H1 (cell line): ENCODE measurements at regions not wholly inside any gene's neighbourhood (a gene's known extent, or its start where the extent isn't known, plus 50 kb on each side); places are given as distances from the start of the nearest gene placed in this dataset.

ENCODE experiments used
- CTCF ChIA-PET: fragments of 300-600 bp; sonication (Branson Sonifier 250); formaldehyde crosslinking; loops from one replicate; lab custom pipeline; 2021; ENCODE audit not compliant: partially characterized antibody; lab: Charles Lee
- POLR2A ChIA-PET: fragments of 300-600 bp; sonication (Branson Sonifier 250); formaldehyde crosslinking; loops from one replicate; lab custom pipeline; 2021; ENCODE audit warnings: inconsistent platforms; ENCODE audit not compliant: partially characterized antibody; lab: Charles Lee
- DNase-seq, 2 experiments: peaks; one replicate each; pipeline versions ENCODE4 v3.0.0 to v3.0.0-alpha.2; 2010 to 2022; ENCODE audit warnings: low spot score in 2 of 2, low read depth in 1 of 2, mixed read lengths in 1 of 2
- FAIRE-seq: peaks from 2 replicates; lab custom pipeline; 2011; peaks lifted over from hg19 to GRCh38; lab: Jason Lieb, UNC
- H2AFZ ChIP-seq: 2 replicates; pipeline ENCODE4 v1.8.1; 2012; ENCODE audit warnings: low read length, inconsistent platforms
- H2AK5ac ChIP-seq: 2 replicates; pipeline ENCODE4 v1.6.1; 2013; ENCODE audit warnings: low read depth, low read length
- H2BK120ac ChIP-seq: replicated peaks from 2 replicates; pipeline ENCODE3; 2013; ENCODE audit warnings: low read depth, low read length, inconsistent platforms
- H2BK12ac ChIP-seq: 2 replicates; pipeline ENCODE4 v1.6.1; 2013; ENCODE audit warnings: low read depth, low read length
- H2BK15ac ChIP-seq: 2 replicates; pipeline ENCODE4 v1.6.1; 2013; ENCODE audit warnings: low read length
- H2BK20ac ChIP-seq: 2 replicates; pipeline ENCODE4 v1.6.1; 2013; ENCODE audit warnings: low read length
- H2BK5ac ChIP-seq: 2 replicates; pipeline ENCODE4 v1.6.1; 2013; ENCODE audit warnings: low read depth, low read length
- H3K14ac ChIP-seq: 2 replicates; pipeline ENCODE4 v1.6.1; 2013; ENCODE audit warnings: inconsistent platforms; ENCODE audit not compliant: insufficient read length
- H3K18ac ChIP-seq: 2 replicates; pipeline ENCODE4 v1.6.1; 2013; ENCODE audit warnings: low read length; ENCODE audit errors: extremely low read depth
- H3K23ac ChIP-seq: 2 replicates; pipeline ENCODE4 v1.6.1; 2013; ENCODE audit warnings: inconsistent platforms; ENCODE audit not compliant: insufficient read length
- H3K23me2 ChIP-seq: 2 replicates; pipeline ENCODE4 v1.6.1; 2013; ENCODE audit warnings: low read depth, low read length
- H3K27ac ChIP-seq: 2 replicates; pipeline ENCODE4 v1.6.1; 2011; ENCODE audit warnings: low read depth, low read length, inconsistent platforms
- H3K27me3 ChIP-seq, 4 experiments: replicated peaks in 1 of 4; 1 replicate in 1 of 4; 2 replicates in 3 of 4; pipeline versions ENCODE4 v1.6.1 to v1.8.1; 2011 to 2013; ENCODE audit warnings: low read length in 3 of 4, mild to moderate bottlenecking in 3 of 4, inconsistent platforms in 2 of 4, mixed read lengths in 2 of 4, moderate library complexity in 1 of 4; ENCODE audit not compliant: control insufficient read depth in 3 of 4, insufficient read depth in 3 of 4; ENCODE audit errors: extremely low read depth in 1 of 4
- H3K36me3 ChIP-seq, 4 experiments: 2 replicates each; pipeline versions ENCODE4 v1.6.1 to v1.8.1; 2011 to 2013; ENCODE audit warnings: mild to moderate bottlenecking in 4 of 4, low read length in 3 of 4, moderate library complexity in 2 of 4, control low read depth in 1 of 4, inconsistent platforms in 1 of 4; ENCODE audit not compliant: insufficient read depth in 4 of 4, control insufficient read depth in 2 of 4
- H3K4ac ChIP-seq: replicated peaks from 2 replicates; pipeline ENCODE3; 2013; ENCODE audit warnings: low read length, low read depth, mixed read lengths, inconsistent platforms; ENCODE audit not compliant: insufficient read length
- H3K4me1 ChIP-seq, 4 experiments: replicated peaks in 1 of 4; 1 replicate in 1 of 4; 2 replicates in 3 of 4; pipeline versions ENCODE4 v1.6.1 to v1.8.1; 2011 to 2013; ENCODE audit warnings: low read length in 3 of 4, inconsistent platforms in 2 of 4, mixed read lengths in 1 of 4; ENCODE audit not compliant: insufficient read depth in 4 of 4, control insufficient read depth in 3 of 4
- H3K4me2 ChIP-seq, 2 experiments: 2 replicates each; pipeline versions ENCODE4 v1.6.1 to v1.8.1; 2011 to 2013; ENCODE audit warnings: low read depth in 2 of 2, low read length in 2 of 2, control low read depth in 1 of 2, inconsistent platforms in 1 of 2, mild to moderate bottlenecking in 1 of 2; ENCODE audit not compliant: insufficient read depth in 1 of 2
- H3K4me3 ChIP-seq, 4 experiments: fragments of 200-600, 300-600 bp in 1 of 4; sonication (generic), shearing (Covaris generic), sonication (Bioruptor Twin) in 1 of 4; 2 replicates each; pipeline versions ENCODE4 v1.5.1 to v1.8.1; 2011 to 2016; ENCODE audit warnings: low read length in 4 of 4, low read depth in 3 of 4, control low read depth in 2 of 4, inconsistent platforms in 2 of 4, mild to moderate bottlenecking in 2 of 4, mixed read lengths in 1 of 4, moderate library complexity in 1 of 4; ENCODE audit not compliant: insufficient read depth in 2 of 4; ENCODE audit errors: extremely low read depth in 1 of 4
- H3K56ac ChIP-seq: replicated peaks from 2 replicates; pipeline ENCODE3; 2013; ENCODE audit warnings: low read depth, mild to moderate bottlenecking, mixed read lengths, low read length, inconsistent platforms; ENCODE audit not compliant: insufficient read length
- H3K79me1 ChIP-seq: 2 replicates; pipeline ENCODE4 v1.6.1; 2013; ENCODE audit warnings: low read depth, low read length, control low read depth
- H3K79me2 ChIP-seq, 2 experiments: 2 replicates each; pipeline versions ENCODE4 v1.6.1 to v1.8.1; 2012 to 2013; ENCODE audit warnings: low read length in 2 of 2, mild to moderate bottlenecking in 2 of 2, inconsistent platforms in 1 of 2; ENCODE audit not compliant: insufficient read depth in 2 of 2, control insufficient read depth in 1 of 2
- H3K9ac ChIP-seq, 4 experiments: replicated peaks in 1 of 4; 1 replicate in 1 of 4; 2 replicates in 3 of 4; pipeline versions ENCODE4 v1.6.1 to v1.8.1; 2011 to 2013; ENCODE audit warnings: low read depth in 3 of 4, low read length in 3 of 4, control low read depth in 2 of 4, mild to moderate bottlenecking in 2 of 4, moderate library complexity in 2 of 4, inconsistent platforms in 1 of 4; ENCODE audit errors: extremely low read depth in 1 of 4
- H3K9me3 ChIP-seq, 2 experiments: 2 replicates each; pipeline versions ENCODE4 v1.6.1 to v1.8.1; 2012 to 2013; ENCODE audit warnings: mild to moderate bottlenecking in 2 of 2, moderate library complexity in 2 of 2, control low read depth in 1 of 2, inconsistent platforms in 1 of 2, low read depth in 1 of 2, low read length in 1 of 2, mixed read lengths in 1 of 2; ENCODE audit not compliant: insufficient read depth in 2 of 2
- H4K20me1 ChIP-seq, 2 experiments: replicated peaks in 1 of 2; 2 replicates each; pipeline versions ENCODE3 to v1.8.1; 2011 to 2013; ENCODE audit warnings: inconsistent platforms in 2 of 2, low read length in 2 of 2, mild to moderate bottlenecking in 1 of 2; ENCODE audit not compliant: insufficient read depth in 2 of 2, control insufficient read depth in 1 of 2
- H4K5ac ChIP-seq: 2 replicates; pipeline ENCODE4 v1.6.1; 2013; ENCODE audit warnings: low read length, low read depth, mixed read lengths, inconsistent platforms; ENCODE audit not compliant: insufficient read length
- H4K8ac ChIP-seq: 2 replicates; pipeline ENCODE4 v1.8.0; 2013; ENCODE audit warnings: mild to moderate bottlenecking, moderate library complexity, low read length, inconsistent platforms; ENCODE audit not compliant: insufficient read depth; ENCODE audit errors: extremely low read depth
- H4K91ac ChIP-seq: replicated peaks from 2 replicates; pipeline ENCODE3; 2013; ENCODE audit warnings: low read length, mixed read lengths, inconsistent platforms; ENCODE audit not compliant: insufficient read length
- BACH1 ChIP-seq: IDR thresholded peaks from 2 replicates; pipeline ENCODE4 v1.6.1; 2012; ENCODE audit warnings: low read length, improper control_type of control experiment
- BCL11A ChIP-seq, 2 experiments: IDR thresholded peaks; one replicate each; pipeline ENCODE4 v1.6.1; 2011; ENCODE audit warnings: low read depth in 2 of 2, low read length in 2 of 2, mild to moderate bottlenecking in 2 of 2
- BRCA1 ChIP-seq: IDR thresholded peaks from 2 replicates; pipeline ENCODE4 v1.6.1; 2012; ENCODE audit warnings: low read depth, low read length, improper control_type of control experiment
- CBX5 ChIP-seq: fragments of 300-800, 300-1000 bp; sonication (generic); IDR thresholded peaks from 2 replicates; pipeline ENCODE4 v1.7.1; 2016; ENCODE audit warnings: antibody characterized with exemption, low read length, low read depth
- CREB1 ChIP-seq: IDR thresholded peaks from 2 replicates; pipeline ENCODE4 v1.6.1; 2012; ENCODE audit warnings: inconsistent platforms
- NANOG ChIP-seq: IDR thresholded peaks from 2 replicates; pipeline ENCODE4 v1.6.1; 2011; ENCODE audit warnings: low read length, low read depth, mild to moderate bottlenecking, inconsistent platforms; ENCODE audit not compliant: insufficient read depth, poor library complexity, severe bottlenecking
- RBBP5 ChIP-seq: IDR thresholded peaks from 2 replicates; pipeline ENCODE4 v1.7.1; 2012; ENCODE audit warnings: low read depth, mild to moderate bottlenecking, inconsistent platforms, low read length, moderate library complexity, borderline replicate concordance
- RXRA ChIP-seq: IDR thresholded peaks from 2 replicates; pipeline ENCODE4 v1.6.1; 2011; ENCODE audit warnings: low read depth, mild to moderate bottlenecking, low read length, moderate library complexity; ENCODE audit not compliant: insufficient read depth
- SAP30 ChIP-seq: fragments of 300-600 bp; sonication (generic); IDR thresholded peaks from 2 replicates; pipeline ENCODE4 v1.7.1; 2012; ENCODE audit warnings: low read length, moderate library complexity, mild to moderate bottlenecking, inconsistent platforms; ENCODE audit not compliant: insufficient read depth, insufficient replicate concordance
- WGBS, 2 experiments: shearing (Covaris generic) in 1 of 2; methylation state at CpG; one replicate each; pipeline versions ENCODE4 v1.1.6 to v1.1.7; 2013 to 2015; ENCODE audit warnings: low lambda C conversion rate in 2 of 2, mixed read lengths in 2 of 2, inconsistent platforms in 1 of 2, low coverage in 1 of 2, missing lambda C conversion rate in 1 of 2; ENCODE audit not compliant: insufficient replicate concordance in 2 of 2, insufficient coverage in 1 of 2, insufficient read length in 1 of 2; ENCODE audit errors: extremely low coverage in 1 of 2, missing lambda C conversion rate in 1 of 2; 5-methylcytosine and 5-hydroxymethylcytosine counted together

DNA sequence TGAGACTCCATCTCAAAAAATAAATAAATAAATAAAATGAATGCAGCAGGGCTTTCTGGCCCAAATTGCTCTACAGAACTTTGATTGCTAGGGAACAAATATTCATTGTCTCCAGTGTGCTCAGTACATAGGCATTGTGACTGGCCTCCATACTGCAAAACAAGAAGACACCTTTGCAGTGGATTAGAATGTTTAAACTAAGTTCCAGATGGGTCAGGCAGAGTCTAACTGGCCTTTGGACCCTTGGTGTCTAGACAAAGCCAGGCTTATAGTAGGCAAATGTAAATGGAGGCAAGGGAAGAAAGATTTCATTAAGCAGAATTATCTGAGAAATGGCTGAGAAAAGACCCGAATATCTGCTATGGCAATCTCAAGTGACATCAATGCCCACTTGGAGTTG is 335.2 kb upstream of the C2CD4B start:
- H3K4me1 ChIP-seq: no peaks in the 10 kb centered on the region; a peak in 1 of 7 replicates
- H3K23me2 ChIP-seq: no peaks in the 10 kb centered on the region
- no peak overlapping the region for H2AK5ac ChIP-seq
- no peaks in the 10 kb centered on the region for H3K27me3 ChIP-seq
- DNase-seq (no peak), FAIRE-seq (no peak)
- H2BK12ac ChIP-seq: no peak overlapping the region
- H3K23ac ChIP-seq: no peak overlapping the region
- H3K4me2 ChIP-seq: no peak overlapping the region
- H4K5ac ChIP-seq: no peak overlapping the region
- H3K14ac ChIP-seq: no peak overlapping the region
- H4K8ac ChIP-seq: no peak overlapping the region
- no peak overlapping the region for H2BK120ac ChIP-seq
- H3K18ac ChIP-seq: no peak overlapping the region
- H2AFZ ChIP-seq: no peak overlapping the region
- no peak overlapping the region for H3K4me3 ChIP-seq
- H2BK20ac ChIP-seq: no peak overlapping the region
- no peak overlapping the region for H4K91ac ChIP-seq
- H3K79me1 ChIP-seq: no peaks in the 10 kb centered on the region; the same call in 1 of the 2 replicates
- H4K20me1 ChIP-seq: peaks cover 0 to 1% of the 10 kb centered on the region in 2 experiments
- WGBS, 2 experiments: 85% methylated on average over 1 of the region's 1 CpG; no CpG with 5 or more reads in 1 of the 2 experiments
- no peak overlapping the region for H3K56ac ChIP-seq
- no peak overlapping the region for H2BK15ac ChIP-seq
- ChIA-PET POLR2A (no interaction called here), CTCF (interaction anchor here (1.7 kb wide), 1 partner anchor 17 kb away, joined by 5 read pairs; no protein-coding TSS in a partner anchor)
- H3K27ac ChIP-seq: no peak overlapping the region
- no peaks in the 10 kb centered on the region for H3K79me2 ChIP-seq
- H2BK5ac ChIP-seq: no peak overlapping the region
- no peak overlapping the region for H3K4ac ChIP-seq
- no peak overlapping the region for H3K9ac ChIP-seq
- H3K9me3 ChIP-seq: no peaks in the 10 kb centered on the region
- no peaks in the 10 kb centered on the region for H3K36me3 ChIP-seq
- TF ChIP-seq BRCA1 (no peak), BCL11A (IDR thresholded peaks at IDR 0.05; ENCODE audit: low read depth in 2 of 2, low read length in 2 of 2) (no peak), RBBP5 (no peak), CBX5 (no peak), CREB1 (no peak), RXRA (no peak), SAP30 (no peak), BACH1 (no peak), NANOG (no peak)
